ENCODE measurements at regions not wholly inside any gene's neighbourhood (a gene's known extent, or its start where the extent isn't known, plus 50 kb on each side); places are given as distances from the start of the nearest gene placed in this dataset.
"Not testable (repeated sequence)": the region's sequence is repeated elsewhere in the genome, so short reads cannot be mapped to it uniquely, and the experiment has no call there.

DNA sequence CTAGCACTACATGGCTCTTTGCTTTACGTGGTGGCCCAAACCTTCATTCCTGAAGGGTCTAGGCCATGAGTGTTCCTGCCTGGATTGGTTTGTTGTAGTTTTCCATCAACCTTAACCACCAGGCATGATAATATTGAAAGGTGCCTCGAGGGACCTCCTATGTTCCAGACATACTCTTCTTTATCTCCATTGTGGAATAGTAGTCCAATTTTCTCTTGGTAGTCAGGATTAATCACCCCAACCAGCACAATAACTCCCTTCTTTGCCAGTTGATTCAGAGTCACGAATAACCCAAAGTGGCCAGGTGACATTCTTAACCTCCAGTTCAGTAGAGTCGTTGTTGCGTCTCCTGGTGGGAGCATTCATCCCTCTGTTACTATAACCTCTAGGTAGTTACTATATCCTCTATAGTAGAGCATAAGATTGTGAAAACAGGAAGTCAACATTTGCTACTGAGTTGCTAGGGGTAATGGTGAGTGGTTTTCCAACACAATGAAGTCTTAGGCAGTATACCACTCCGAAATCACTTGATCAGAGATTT, 88.1 kb upstream of the FAM240B start:
- ATAC-seq; H3K36me3 ChIP-seq (replicated peaks in 1 of 2; ENCODE audit: control insufficient read depth in 1 of 2, insufficient read depth in 2 of 2, low read length in 2 of 2); H3K4me1 ChIP-seq (ENCODE audit: insufficient read depth, low read length); intact Hi-C loops (cut with micrococcal nuclease; ENCODE audit: unreplicated experiment); H3K9ac ChIP-seq (ENCODE audit: insufficient read depth, low read depth, low read length); in situ Hi-C loops (cut with HindIII; ENCODE audit: extremely low pct_ligation_motif_present, low pct_unique_long_range_greater_than_20kb); H3K4me3 ChIP-seq (replicated peaks in 1 of 3; ENCODE audit: insufficient read depth in 1 of 3, low read depth in 2 of 3, low read length in 3 of 3); H3K27ac ChIP-seq (ENCODE audit: extremely low read length, insufficient read depth, low read length); CTCF ChIA-PET (ENCODE audit: low intra/inter-chr PET ratio, low total read pairs); H3K9me3 ChIP-seq (ENCODE audit: low read length); FAIRE-seq; POLR2A ChIA-PET; H3K27me3 ChIP-seq (ENCODE audit: control insufficient read depth in 1 of 2, insufficient read depth in 2 of 2, low read length in 2 of 2); H3K79me2 ChIP-seq (ENCODE audit: insufficient read depth, low read length); BruUV-seq (replicated peaks); H2AFZ ChIP-seq (ENCODE audit: low read length); H3K4me2 ChIP-seq (ENCODE audit: low read depth, low read length); DNase-seq (ENCODE audit: low spot score); H4K20me1 ChIP-seq (ENCODE audit: insufficient read depth, low read length): not testable (repeated sequence)
- WGBS (ENCODE audit: low lambda C conversion rate), result 39% methylated on average over 4 of the region's 6 CpGs

- ChIA-PET CTCF (ENCODE audit: low intra/inter-chr PET ratio, low total read pairs) (no interaction called here), POLR2A (no interaction called here)
- H3K4me1 ChIP-seq (ENCODE audit: insufficient read depth, low read length), result no peaks in the 10 kb centered on the region
- no peak overlapping the region for H2AFZ ChIP-seq (ENCODE audit: low read length)
- H3K9me3 ChIP-seq (ENCODE audit: low read length), result no peaks in the 10 kb centered on the region
- no peak for FAIRE-seq
- no peaks in the 10 kb centered on the region for H3K36me3 ChIP-seq (replicated peaks in 1 of 2; ENCODE audit: control insufficient read depth in 1 of 2, insufficient read depth in 2 of 2, low read length in 2 of 2)
- no peak overlapping the region for H3K4me3 ChIP-seq (replicated peaks in 1 of 3; ENCODE audit: insufficient read depth in 1 of 3, low read depth in 2 of 3, low read length in 3 of 3)
- intact Hi-C loops (cut with micrococcal nuclease; ENCODE audit: unreplicated experiment), result no loop called here
- WGBS (ENCODE audit: low lambda C conversion rate), result 0% methylated on average over 2 of the region's 2 CpGs
- no TSS peak for BruUV-seq (replicated peaks)
- DNase-seq (ENCODE audit: low spot score), result no peak
- in situ Hi-C loops (cut with HindIII; ENCODE audit: extremely low pct_ligation_motif_present, low pct_unique_long_range_greater_than_20kb), result no loop called here
- H3K9ac ChIP-seq (ENCODE audit: insufficient read depth, low read depth, low read length), result no peak overlapping the region
- no peaks in the 10 kb centered on the region for H3K79me2 ChIP-seq (ENCODE audit: insufficient read depth, low read length)
- no peak overlapping the region for H3K27ac ChIP-seq (ENCODE audit: extremely low read length, insufficient read depth, low read length)
- no peak for ATAC-seq
- H3K27me3 ChIP-seq (ENCODE audit: control insufficient read depth in 1 of 2, insufficient read depth in 2 of 2, low read length in 2 of 2), result peaks cover 0 to 5% of the 10 kb centered on the region in 2 experiments; a peak in 2 of 5 replicates
- no peak overlapping the region for H3K4me2 ChIP-seq (ENCODE audit: low read depth, low read length)
- H4K20me1 ChIP-seq (ENCODE audit: insufficient read depth, low read length), result no peaks in the 10 kb centered on the region
- TF ChIP-seq CHD4 (IDR thresholded peaks at IDR 0.05; ENCODE audit: borderline replicate concordance, low read length) (no peak), ZNF567 (CRISPR knock-in tag; IDR thresholded peaks at IDR 0.05; ENCODE audit: borderline replicate concordance) (no peak), TARDBP (CRISPR knock-in tag; IDR thresholded peaks at IDR 0.05) (no peak), ZNF570 (CRISPR knock-in tag; IDR thresholded peaks at IDR 0.05; ENCODE audit: borderline replicate concordance) (no peak), POLR2A (IDR thresholded peaks at IDR 0.05; ENCODE audit: insufficient read depth in 1 of 2, low read depth in 2 of 2, low read length in 2 of 2) (no peak), NCOA2 (CRISPR knock-in tag; IDR thresholded peaks at IDR 0.05) (no peak)
- TF ChIP-seq, protein P1, sequence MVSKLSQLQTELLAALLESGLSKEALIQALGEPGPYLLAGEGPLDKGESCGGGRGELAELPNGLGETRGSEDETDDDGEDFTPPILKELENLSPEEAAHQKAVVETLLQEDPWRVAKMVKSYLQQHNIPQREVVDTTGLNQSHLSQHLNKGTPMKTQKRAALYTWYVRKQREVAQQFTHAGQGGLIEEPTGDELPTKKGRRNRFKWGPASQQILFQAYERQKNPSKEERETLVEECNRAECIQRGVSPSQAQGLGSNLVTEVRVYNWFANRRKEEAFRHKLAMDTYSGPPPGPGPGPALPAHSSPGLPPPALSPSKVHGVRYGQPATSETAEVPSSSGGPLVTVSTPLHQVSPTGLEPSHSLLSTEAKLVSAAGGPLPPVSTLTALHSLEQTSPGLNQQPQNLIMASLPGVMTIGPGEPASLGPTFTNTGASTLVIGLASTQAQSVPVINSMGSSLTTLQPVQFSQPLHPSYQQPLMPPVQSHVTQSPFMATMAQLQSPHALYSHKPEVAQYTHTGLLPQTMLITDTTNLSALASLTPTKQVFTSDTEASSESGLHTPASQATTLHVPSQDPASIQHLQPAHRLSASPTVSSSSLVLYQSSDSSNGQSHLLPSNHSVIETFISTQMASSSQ (IDR thresholded peaks at IDR 0.05; ENCODE audit: low read depth), result no peak
- TF ChIP-seq, protein P1 (CRISPR knock-in tag; IDR thresholded peaks at IDR 0.05; ENCODE audit: borderline replicate concordance), result no peak
- TF ChIP-seq, protein P2, sequence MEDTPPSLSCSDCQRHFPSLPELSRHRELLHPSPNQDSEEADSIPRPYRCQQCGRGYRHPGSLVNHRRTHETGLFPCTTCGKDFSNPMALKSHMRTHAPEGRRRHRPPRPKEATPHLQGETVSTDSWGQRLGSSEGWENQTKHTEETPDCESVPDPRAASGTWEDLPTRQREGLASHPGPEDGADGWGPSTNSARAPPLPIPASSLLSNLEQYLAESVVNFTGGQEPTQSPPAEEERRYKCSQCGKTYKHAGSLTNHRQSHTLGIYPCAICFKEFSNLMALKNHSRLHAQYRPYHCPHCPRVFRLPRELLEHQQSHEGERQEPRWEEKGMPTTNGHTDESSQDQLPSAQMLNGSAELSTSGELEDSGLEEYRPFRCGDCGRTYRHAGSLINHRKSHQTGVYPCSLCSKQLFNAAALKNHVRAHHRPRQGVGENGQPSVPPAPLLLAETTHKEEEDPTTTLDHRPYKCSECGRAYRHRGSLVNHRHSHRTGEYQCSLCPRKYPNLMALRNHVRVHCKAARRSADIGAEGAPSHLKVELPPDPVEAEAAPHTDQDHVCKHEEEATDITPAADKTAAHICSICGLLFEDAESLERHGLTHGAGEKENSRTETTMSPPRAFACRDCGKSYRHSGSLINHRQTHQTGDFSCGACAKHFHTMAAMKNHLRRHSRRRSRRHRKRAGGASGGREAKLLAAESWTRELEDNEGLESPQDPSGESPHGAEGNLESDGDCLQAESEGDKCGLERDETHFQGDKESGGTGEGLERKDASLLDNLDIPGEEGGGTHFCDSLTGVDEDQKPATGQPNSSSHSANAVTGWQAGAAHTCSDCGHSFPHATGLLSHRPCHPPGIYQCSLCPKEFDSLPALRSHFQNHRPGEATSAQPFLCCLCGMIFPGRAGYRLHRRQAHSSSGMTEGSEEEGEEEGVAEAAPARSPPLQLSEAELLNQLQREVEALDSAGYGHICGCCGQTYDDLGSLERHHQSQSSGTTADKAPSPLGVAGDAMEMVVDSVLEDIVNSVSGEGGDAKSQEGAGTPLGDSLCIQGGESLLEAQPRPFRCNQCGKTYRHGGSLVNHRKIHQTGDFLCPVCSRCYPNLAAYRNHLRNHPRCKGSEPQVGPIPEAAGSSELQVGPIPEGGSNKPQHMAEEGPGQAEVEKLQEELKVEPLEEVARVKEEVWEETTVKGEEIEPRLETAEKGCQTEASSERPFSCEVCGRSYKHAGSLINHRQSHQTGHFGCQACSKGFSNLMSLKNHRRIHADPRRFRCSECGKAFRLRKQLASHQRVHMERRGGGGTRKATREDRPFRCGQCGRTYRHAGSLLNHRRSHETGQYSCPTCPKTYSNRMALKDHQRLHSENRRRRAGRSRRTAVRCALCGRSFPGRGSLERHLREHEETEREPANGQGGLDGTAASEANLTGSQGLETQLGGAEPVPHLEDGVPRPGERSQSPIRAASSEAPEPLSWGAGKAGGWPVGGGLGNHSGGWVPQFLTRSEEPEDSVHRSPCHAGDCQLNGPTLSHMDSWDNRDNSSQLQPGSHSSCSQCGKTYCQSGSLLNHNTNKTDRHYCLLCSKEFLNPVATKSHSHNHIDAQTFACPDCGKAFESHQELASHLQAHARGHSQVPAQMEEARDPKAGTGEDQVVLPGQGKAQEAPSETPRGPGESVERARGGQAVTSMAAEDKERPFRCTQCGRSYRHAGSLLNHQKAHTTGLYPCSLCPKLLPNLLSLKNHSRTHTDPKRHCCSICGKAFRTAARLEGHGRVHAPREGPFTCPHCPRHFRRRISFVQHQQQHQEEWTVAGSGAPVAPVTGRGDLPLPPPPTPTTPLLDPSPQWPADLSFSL (CRISPR knock-in tag; IDR thresholded peaks at IDR 0.05), result no peak
Measured at GRCh38 chr9:38771593-38771992, 51.7 kb upstream of the FAM240B start.

Data from HepG2 (cell line).